DND-41 (cell line): ENCODE measurements at regions not wholly inside any gene's neighbourhood (a gene's known extent, or its start where the extent isn't known, plus 50 kb on each side); places are given as distances from the start of the nearest gene placed in this dataset.
A peak's percentile ranks its signal among the peaks of the same experiment; 100 is the strongest.

Experiments
- ATAC-seq: fragments of 200-7000 bp; cut with Tn5 transposase; 3 replicates; pipeline ENCODE4 v1.9.1; 2021; ENCODE audit warnings: low read depth; ENCODE audit not compliant: insufficient read depth
- DNase-seq: peaks from one replicate; pipeline ENCODE4 v3.0.0-alpha.2; 2020
- H2AFZ ChIP-seq: 2 replicates; pipeline ENCODE4 v1.6.0; 2012; ENCODE audit warnings: low read depth, low read length
- H3K27ac ChIP-seq: 2 replicates; pipeline ENCODE4 v1.5.1; 2012; ENCODE audit warnings: low read length, inconsistent platforms
- H3K27me3 ChIP-seq: fragments of 200-600 bp; sonication (generic); 2 replicates; pipeline ENCODE4 v1.6.0; 2012; ENCODE audit warnings: low read length, mild to moderate bottlenecking, inconsistent platforms; ENCODE audit not compliant: insufficient read depth, poor library complexity
- H3K36me3 ChIP-seq: 2 replicates; pipeline ENCODE4 v1.5.1; 2012; ENCODE audit warnings: low read length, inconsistent platforms; ENCODE audit not compliant: insufficient read depth
- H3K4me1 ChIP-seq: 2 replicates; pipeline ENCODE4 v1.5.1; 2012; ENCODE audit warnings: mild to moderate bottlenecking, low read length; ENCODE audit not compliant: insufficient read depth
- H3K4me2 ChIP-seq: 2 replicates; pipeline ENCODE4 v1.6.0; 2012; ENCODE audit warnings: mild to moderate bottlenecking, moderate library complexity, low read length, inconsistent platforms; ENCODE audit not compliant: insufficient read depth
- H3K4me3 ChIP-seq, 2 experiments: fragments of 200-600 bp in 1 of 2; shearing (Covaris generic) in 1 of 2; 2 replicates each; pipeline ENCODE4 v1.5.1; 2012 to 2016; ENCODE audit warnings: inconsistent platforms in 2 of 2, low read length in 2 of 2, mild to moderate bottlenecking in 2 of 2, low read depth in 1 of 2, moderate library complexity in 1 of 2
- H3K79me2 ChIP-seq: 2 replicates; pipeline ENCODE4 v1.6.0; 2012; ENCODE audit warnings: low read length, inconsistent platforms; ENCODE audit not compliant: insufficient read depth
- H3K9ac ChIP-seq: 2 replicates; pipeline ENCODE4 v1.6.0; 2012; ENCODE audit warnings: low read depth, mild to moderate bottlenecking, inconsistent platforms, low read length, moderate library complexity
- H3K9me3 ChIP-seq: 2 replicates; pipeline ENCODE4 v1.5.1; 2012; ENCODE audit warnings: low read length, moderate library complexity, mild to moderate bottlenecking, inconsistent platforms; ENCODE audit not compliant: insufficient read depth, severe bottlenecking
- H4K20me1 ChIP-seq: 2 replicates; pipeline ENCODE4 v1.6.0; 2012; ENCODE audit warnings: low read length; ENCODE audit not compliant: insufficient read depth
- CTCF ChIP-seq: IDR thresholded peaks from 2 replicates; pipeline ENCODE4 v1.5.1; 2012; ENCODE audit warnings: borderline replicate concordance, low read length, moderate library complexity, mild to moderate bottlenecking; ENCODE audit not compliant: poor library complexity, severe bottlenecking; ENCODE audit errors: extremely low read depth
- EZH2 ChIP-seq: IDR thresholded peaks from 3 replicates; pipeline ENCODE4 v1.6.1; 2012; ENCODE audit warnings: borderline replicate concordance, low read depth, mild to moderate bottlenecking, moderate library complexity, low read length, inconsistent platforms; ENCODE audit not compliant: severe bottlenecking

GRCh38 chr10:16231176-16231575 is 205.6 kb upstream of the PTER start:
- Histone ChIP-seq H3K4me2 (no peak overlapping the region), H3K4me3 (no peak overlapping the region), H3K36me3 (no peaks in the 10 kb centered on the region), H3K9me3 (no peaks in the 10 kb centered on the region), H3K4me1 (no peaks in the 10 kb centered on the region), H3K27ac (no peak overlapping the region), H3K27me3 (no peaks in the 10 kb centered on the region), H4K20me1 (no peaks in the 10 kb centered on the region), H3K9ac (no peak overlapping the region), H2AFZ (no peak overlapping the region), H3K79me2 (no peaks in the 10 kb centered on the region)
- no peak for TF ChIP-seq EZH2
- TF ChIP-seq CTCF, result no peak
- no peak for ATAC-seq
- DNase-seq, result no peak

DNA sequence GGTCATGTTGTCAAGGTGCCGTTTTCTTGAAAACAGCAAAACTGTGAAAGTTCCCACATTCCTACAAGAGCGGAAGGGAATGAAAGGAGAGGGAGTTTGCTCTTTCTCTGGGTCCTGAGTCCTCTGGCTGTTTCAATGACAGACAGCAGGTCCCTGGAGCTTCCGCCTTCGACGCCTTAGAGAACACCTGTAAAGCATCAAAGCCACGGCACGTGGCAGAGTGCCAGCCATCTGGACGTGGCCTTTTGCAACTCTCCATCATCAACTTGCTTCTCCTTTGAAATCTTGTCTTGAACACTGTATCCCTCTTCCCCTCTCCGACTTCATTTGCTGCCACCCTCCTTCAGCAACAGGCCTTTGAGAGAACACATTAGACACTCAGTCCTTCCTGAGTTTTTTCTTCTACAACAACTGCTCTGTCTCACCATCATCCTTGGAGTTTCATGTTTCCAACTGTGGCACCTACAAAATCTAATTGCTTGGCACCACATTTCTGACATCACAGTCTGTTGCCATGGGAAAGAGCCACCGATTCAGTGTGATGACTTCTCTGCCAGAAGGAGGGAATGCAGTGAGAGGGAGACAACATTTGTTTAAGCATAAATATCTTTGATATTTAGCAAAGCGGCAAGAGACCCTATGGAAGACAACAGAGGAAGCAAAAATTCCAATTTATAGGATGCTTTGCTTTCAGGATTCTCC is 204.9 kb upstream of the PTER start:
- Histone ChIP-seq H3K4me1 (no peaks in the 10 kb centered on the region), H3K27me3 (no peaks in the 10 kb centered on the region), H3K4me2 (no peak overlapping the region), H3K36me3 (no peaks in the 10 kb centered on the region), H3K9ac (no peak overlapping the region), H2AFZ (no peak overlapping the region), H3K4me3 (no peak overlapping the region), H3K27ac (no peak overlapping the region), H3K9me3 (no peaks in the 10 kb centered on the region), H3K79me2 (no peaks in the 10 kb centered on the region), H4K20me1 (no peaks in the 10 kb centered on the region)
- ATAC-seq (no peak), DNase-seq (peak; percentile 5)
- no peak for TF ChIP-seq EZH2
- TF ChIP-seq CTCF, result no peak

DNA sequence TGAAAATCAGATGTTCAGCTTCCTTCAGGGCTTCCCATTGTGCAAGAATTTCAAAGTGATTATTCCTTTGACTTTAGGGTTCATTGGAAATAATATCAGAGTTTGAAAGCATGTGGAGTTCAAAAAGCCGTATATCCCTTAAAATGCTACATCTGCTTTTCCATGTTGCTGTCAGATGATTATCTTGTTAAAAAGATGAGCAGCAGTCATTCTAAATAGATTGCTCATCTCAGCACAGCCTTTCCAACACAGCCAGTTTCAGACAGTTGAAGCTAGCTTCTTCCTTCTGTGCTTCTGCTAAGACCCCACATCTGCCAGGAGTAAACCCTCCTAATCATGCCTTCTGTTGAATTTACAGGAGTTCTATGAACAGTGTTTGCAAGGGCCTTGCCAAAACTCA is 204.4 kb upstream of the PTER start:
- no peaks in the 10 kb centered on the region for H3K9me3 ChIP-seq
- ATAC-seq, result no peak
- H3K9ac ChIP-seq, result no peak overlapping the region
- no peaks in the 10 kb centered on the region for H3K79me2 ChIP-seq
- no peak overlapping the region for H3K27ac ChIP-seq
- H3K4me3 ChIP-seq, result no peak overlapping the region
- no peaks in the 10 kb centered on the region for H3K27me3 ChIP-seq
- TF ChIP-seq EZH2 (no peak), CTCF (no peak)
- no peak for DNase-seq
- H4K20me1 ChIP-seq, result no peaks in the 10 kb centered on the region
- H3K4me2 ChIP-seq, result no peak overlapping the region
- no peak overlapping the region for H2AFZ ChIP-seq
- H3K36me3 ChIP-seq, result no peaks in the 10 kb centered on the region
- no peaks in the 10 kb centered on the region for H3K4me1 ChIP-seq
